Neural cell (in vitro differentiated cells): ENCODE measurements at regions not wholly inside any gene's neighbourhood (a gene's known extent, or its start where the extent isn't known, plus 50 kb on each side); places are given as distances from the start of the nearest gene placed in this dataset.

Source experiments
- H2AFZ ChIP-seq: fragments of 200-600, 300-800 bp; sonication (generic), shearing (Covaris generic); 2 replicates; pipeline ENCODE4 v1.6.0; 2014; ENCODE audit warnings: low read depth, mild to moderate bottlenecking, antibody characterized with exemption, low read length, moderate library complexity
- H3F3A ChIP-seq: fragments of 200-600 bp; shearing (Covaris generic); 2 replicates; pipeline ENCODE4 v1.6.1; 2016; ENCODE audit warnings: mild to moderate bottlenecking, moderate library complexity, mixed read lengths, antibody characterized with exemption, low read length; ENCODE audit not compliant: insufficient read depth, poor library complexity, severe bottlenecking
- H3K27ac ChIP-seq: fragments of 200-600, 300-800 bp; sonication (generic), shearing (Covaris generic); 2 replicates; pipeline ENCODE4 v1.5.1; 2014; ENCODE audit warnings: mild to moderate bottlenecking, low read length, moderate library complexity
- H3K27me3 ChIP-seq: fragments of 300-800, 200-600 bp; sonication (generic), shearing (Covaris generic); 2 replicates; pipeline ENCODE4 v1.6.0; 2014; ENCODE audit warnings: mild to moderate bottlenecking, low read depth, low read length, moderate library complexity; ENCODE audit not compliant: insufficient read depth
- H3K36me3 ChIP-seq: fragments of 300-800, 200-600 bp; sonication (generic), shearing (Covaris generic); 2 replicates; pipeline ENCODE4 v1.5.1; 2014; ENCODE audit warnings: mild to moderate bottlenecking, antibody characterized with exemption, low read length, moderate library complexity; ENCODE audit not compliant: insufficient read depth
- H3K4me2 ChIP-seq: fragments of 300-800, 200-600 bp; sonication (generic), shearing (Covaris generic); 2 replicates; pipeline ENCODE4 v1.6.0; 2014; ENCODE audit warnings: mild to moderate bottlenecking, low read length
- H3K4me3 ChIP-seq: fragments of 300-800, 200-600 bp; sonication (generic), shearing (Covaris generic); 2 replicates; pipeline ENCODE4 v1.5.1; 2014; ENCODE audit warnings: mild to moderate bottlenecking, low read length, moderate library complexity
- H3K79me2 ChIP-seq: fragments of 200-600 bp; shearing (Covaris generic); replicated peaks from 2 replicates; pipeline ENCODE4 v1.6.0; 2014; ENCODE audit warnings: mild to moderate bottlenecking, low read length, moderate library complexity; ENCODE audit not compliant: insufficient read depth
- H3K9ac ChIP-seq: fragments of 300-800, 200-600 bp; sonication (generic), shearing (Covaris generic); 2 replicates; pipeline ENCODE4 v1.6.1; 2016; ENCODE audit warnings: mild to moderate bottlenecking, low read length, mixed read lengths
- H3K9me2 ChIP-seq: fragments of 200-600 bp; shearing (Covaris generic); 2 replicates; pipeline ENCODE4 v1.6.1; 2016; ENCODE audit warnings: mild to moderate bottlenecking, low read length, mixed read lengths; ENCODE audit not compliant: insufficient read depth
- H3K9me3 ChIP-seq: fragments of 200-600, 300-800 bp; sonication (generic), shearing (Covaris generic); 2 replicates; pipeline ENCODE4 v1.6.1; 2016; ENCODE audit warnings: mild to moderate bottlenecking, mixed run types, low read length, moderate library complexity, mixed read lengths
- H4K20me1 ChIP-seq: fragments of 200-600 bp; shearing (Covaris generic); 2 replicates; pipeline ENCODE4 v1.6.1; 2016; ENCODE audit warnings: mild to moderate bottlenecking, mixed run types; ENCODE audit not compliant: insufficient read depth
- CTCF ChIP-seq: fragments of 450-650 bp; IDR thresholded peaks from 2 replicates; pipeline ENCODE4 v1.5.1; 2014; ENCODE audit warnings: antibody characterized with exemption, mild to moderate bottlenecking, moderate library complexity; ENCODE audit not compliant: poor library complexity, severe bottlenecking
- EP300 ChIP-seq: fragments of 450-650 bp; conservative IDR thresholded peaks from 2 replicates; pipeline ENCODE4 v1.6.1; 2014; ENCODE audit warnings: antibody characterized with exemption, mild to moderate bottlenecking, moderate library complexity; ENCODE audit not compliant: poor library complexity, severe bottlenecking
- EZH2 ChIP-seq: fragments of 200-600, 300-800 bp; shearing (Covaris generic), sonication (generic); IDR thresholded peaks from 2 replicates; pipeline ENCODE4 v1.6.1; 2014; ENCODE audit warnings: antibody characterized with exemption, low read length, borderline replicate concordance, mild to moderate bottlenecking; ENCODE audit not compliant: insufficient read depth, poor library complexity, severe bottlenecking
- MXI1 ChIP-seq: fragments of 450-650 bp; conservative IDR thresholded peaks from 2 replicates; pipeline ENCODE4 v1.6.1; 2014; ENCODE audit warnings: antibody characterized with exemption, mild to moderate bottlenecking; ENCODE audit not compliant: poor library complexity, severe bottlenecking
- POLR2AphosphoS5 ChIP-seq: IDR thresholded peaks from 2 replicates; pipeline ENCODE4 v1.6.1; 2012
- RAD21 ChIP-seq: fragments of 450-650 bp; conservative IDR thresholded peaks from 2 replicates; pipeline ENCODE4 v1.6.1; 2014; ENCODE audit warnings: antibody characterized with exemption, mild to moderate bottlenecking, moderate library complexity
- REST ChIP-seq: IDR thresholded peaks from 2 replicates; pipeline ENCODE4 v1.6.1; 2012; ENCODE audit warnings: borderline replicate concordance
- SMC3 ChIP-seq: fragments of 450-650 bp; conservative IDR thresholded peaks from 2 replicates; pipeline ENCODE4 v1.6.1; 2014; ENCODE audit warnings: antibody characterized with exemption, mild to moderate bottlenecking, moderate library complexity; ENCODE audit not compliant: poor library complexity
- TAF1 ChIP-seq: IDR thresholded peaks from 2 replicates; pipeline ENCODE4 v1.6.1; 2012; ENCODE audit warnings: low read depth

- TF ChIP-seq RAD21 (no peak), POLR2AphosphoS5 (no peak), EP300 (no peak), SMC3 (no peak), EZH2 (no peak), MXI1 (no peak), REST (no peak), CTCF (no peak), TAF1 (no peak)
These were observed 171.0 kb upstream of the RPS6KA3 start for GRCh38 chrX:20437683-20438082.

GRCh38 chrX:20435913-20436312 lies 169.2 kb upstream of the RPS6KA3 start:
- no peak overlapping the region for H3K4me3 ChIP-seq
- H3K9ac ChIP-seq = no peak overlapping the region
- no peaks in the 10 kb centered on the region for H3K27me3 ChIP-seq
- no peaks in the 10 kb centered on the region for H3K9me2 ChIP-seq
- TF ChIP-seq EP300 (no peak), SMC3 (no peak), RAD21 (no peak), POLR2AphosphoS5 (no peak), EZH2 (no peak), MXI1 (no peak), REST (no peak), CTCF (no peak), TAF1 (no peak)
- no peak overlapping the region for H3K4me2 ChIP-seq
- H3K27ac ChIP-seq = no peak overlapping the region
- H4K20me1 ChIP-seq = no peaks in the 10 kb centered on the region
- H3K79me2 ChIP-seq = no peaks in the 10 kb centered on the region
- no peaks in the 10 kb centered on the region for H3K9me3 ChIP-seq
- H3F3A ChIP-seq = no peaks in the 10 kb centered on the region
- H3K36me3 ChIP-seq = no peaks in the 10 kb centered on the region
- H2AFZ ChIP-seq = no peak overlapping the region

More at GRCh38 chrX:20437683-20438082, 171.0 kb upstream of the RPS6KA3 start:
- no peak overlapping the region for H2AFZ ChIP-seq
- H3K36me3 ChIP-seq = no peaks in the 10 kb centered on the region
- H3K27ac ChIP-seq = no peak overlapping the region
- no peak overlapping the region for H3K4me3 ChIP-seq
- H3F3A ChIP-seq = no peaks in the 10 kb centered on the region
- H4K20me1 ChIP-seq = no peaks in the 10 kb centered on the region
- H3K9me2 ChIP-seq = no peaks in the 10 kb centered on the region
- no peaks in the 10 kb centered on the region for H3K9me3 ChIP-seq
- no peaks in the 10 kb centered on the region for H3K27me3 ChIP-seq
- no peak overlapping the region for H3K9ac ChIP-seq
- no peak overlapping the region for H3K4me2 ChIP-seq
- H3K79me2 ChIP-seq = no peaks in the 10 kb centered on the region
